ENCODE measurements at regions not wholly inside any gene's neighbourhood (a gene's known extent, or its start where the extent isn't known, plus 50 kb on each side); places are given as distances from the start of the nearest gene placed in this dataset.
A peak's percentile ranks its signal among the peaks of the same experiment; 100 is the strongest.
"Not testable (repeated sequence)": the region's sequence is repeated elsewhere in the genome, so short reads cannot be mapped to it uniquely, and the experiment has no call there.

DNA sequence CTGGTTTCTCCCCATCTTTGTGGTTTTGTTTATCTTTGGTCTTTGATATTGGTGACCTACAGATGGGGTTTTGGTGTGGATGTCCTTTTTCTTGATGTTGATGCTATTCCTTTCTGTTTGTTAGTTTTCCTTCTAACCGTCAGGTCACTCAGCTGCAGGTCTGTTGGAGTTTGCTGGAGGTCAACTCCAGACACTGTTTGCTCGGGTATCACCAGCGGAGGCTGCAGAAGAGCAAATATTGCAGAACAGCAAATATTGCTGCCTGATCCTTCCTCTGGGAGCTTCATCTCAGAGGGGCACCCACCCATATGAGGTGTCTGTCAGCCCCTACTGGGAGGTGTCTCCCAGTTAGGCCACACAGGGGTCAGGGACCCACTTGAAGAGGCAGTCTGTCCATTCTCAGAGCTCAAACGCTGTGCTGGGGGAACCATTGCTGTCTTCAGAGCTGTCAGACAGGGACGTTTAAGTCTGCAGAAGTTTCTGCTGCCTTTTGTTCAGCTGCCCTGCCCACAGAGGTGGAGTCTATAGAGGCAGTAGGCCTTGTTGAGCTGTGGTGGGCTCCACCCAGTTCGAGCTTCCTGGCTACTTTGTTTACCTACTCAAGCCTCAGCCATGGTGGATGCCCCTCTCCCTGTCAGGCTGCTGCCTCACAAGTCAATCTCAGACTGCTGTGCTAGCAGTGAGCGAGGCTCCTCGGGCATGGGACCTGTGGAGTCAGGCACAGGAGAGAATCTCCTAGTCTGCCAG, 94.8 kb upstream of the BNIP2 start:
- DNase-seq; H3K27ac Mint-ChIP-seq; H3K36me3 Mint-ChIP-seq; ATAC-seq; H3K9me3 Mint-ChIP-seq (ENCODE audit: low read depth); CTCF ChIA-PET; H3K4me3 Mint-ChIP-seq: not testable (repeated sequence)
- peaks cover 12% of the 10 kb centered on the region for H3K4me1 Mint-ChIP-seq
- H3K27me3 Mint-ChIP-seq: peaks cover 13% of the 10 kb centered on the region

DNA sequence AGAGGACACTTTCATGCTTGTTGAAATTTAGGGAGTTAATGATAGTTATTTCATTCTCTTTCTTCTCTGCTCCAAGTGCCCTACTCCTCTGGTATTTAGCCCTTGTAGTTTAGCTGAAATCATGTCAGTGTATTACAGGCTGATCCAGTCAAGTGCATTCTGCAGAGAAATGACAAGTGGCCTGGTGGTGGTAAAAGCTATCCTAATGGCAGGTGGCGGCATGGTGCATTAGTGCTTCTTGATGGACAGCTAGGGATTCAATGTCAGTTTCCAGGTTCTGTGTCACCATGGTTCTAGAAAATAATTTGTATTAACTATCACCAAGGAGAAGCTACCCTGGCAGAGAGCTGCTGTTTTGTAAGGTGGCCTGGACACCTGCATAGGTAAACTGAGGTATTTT, 90.0 kb upstream of the BNIP2 start:
- Mint-ChIP-seq H3K27me3 (peaks cover 13% of the 10 kb centered on the region), H3K4me1 (peaks cover 4% of the 10 kb centered on the region), H3K4me3 (no peak overlapping the region), H3K36me3 (no peaks in the 10 kb centered on the region), H3K9me3 (ENCODE audit: low read depth) (no peaks in the 10 kb centered on the region), H3K27ac (no peak overlapping the region)
- DNase-seq (no peak), ATAC-seq (no peak)
- CTCF ChIA-PET: no interaction called here

DNA sequence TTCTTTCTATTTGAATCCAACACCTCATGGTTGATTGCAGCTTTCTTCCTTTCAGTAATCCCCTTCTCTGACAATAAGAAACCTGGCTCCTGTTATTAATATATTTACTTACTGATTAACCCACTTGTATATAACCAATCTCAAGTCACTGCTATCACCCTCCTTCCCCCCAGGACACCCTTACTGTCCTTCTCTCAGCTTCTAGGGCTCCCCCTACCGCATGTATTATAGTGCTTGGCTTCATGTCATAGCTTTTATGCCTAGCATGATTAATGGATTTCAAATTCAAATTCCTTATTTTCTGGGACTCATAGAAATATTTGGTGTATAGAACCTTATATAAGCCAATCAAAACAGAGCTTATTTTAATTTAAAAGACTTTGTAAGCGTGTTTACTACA, 75.7 kb upstream of the BNIP2 start:
- no peaks in the 10 kb centered on the region for H3K9me3 Mint-ChIP-seq (ENCODE audit: low read depth)
- CTCF ChIA-PET: interaction anchor here (0.9 to 1.2 kb wide), 3 partner anchors 13 to 39 kb away, joined by 3 read pairs; no protein-coding TSS in a partner anchor
- no peaks in the 10 kb centered on the region for H3K36me3 Mint-ChIP-seq
- peaks cover 13% of the 10 kb centered on the region for H3K27me3 Mint-ChIP-seq
- no peak overlapping the region for H3K4me3 Mint-ChIP-seq
- no peak for DNase-seq
- no peak overlapping the region for H3K27ac Mint-ChIP-seq
- peaks cover 2% of the 10 kb centered on the region for H3K4me1 Mint-ChIP-seq
- ATAC-seq: no peak

DNA sequence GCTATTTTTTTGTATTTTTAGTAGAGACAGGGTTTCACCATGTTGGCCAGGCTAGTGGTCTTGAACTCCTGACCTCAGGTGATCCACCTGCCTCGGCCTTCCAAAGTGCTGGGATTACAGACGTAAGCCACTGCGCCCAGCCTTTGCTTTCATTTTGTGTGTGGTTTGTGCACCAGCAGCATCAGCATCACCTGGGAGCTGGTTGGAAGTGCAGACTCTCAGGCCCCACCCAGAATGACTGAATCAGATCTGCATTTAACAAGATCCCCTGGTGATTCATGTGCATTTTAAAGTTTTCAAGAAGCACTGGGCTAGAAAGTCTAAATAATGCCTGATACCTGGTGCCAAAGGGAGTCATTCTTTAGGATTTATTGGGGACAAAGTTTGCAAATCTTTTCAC, 73.4 kb upstream of the BNIP2 start:
- peaks cover 2% of the 10 kb centered on the region for H3K4me1 Mint-ChIP-seq
- no peaks in the 10 kb centered on the region for H3K9me3 Mint-ChIP-seq (ENCODE audit: low read depth)
- no peak for ATAC-seq
- no peaks in the 10 kb centered on the region for H3K36me3 Mint-ChIP-seq
- H3K27ac Mint-ChIP-seq: no peak overlapping the region
- no peak overlapping the region for H3K4me3 Mint-ChIP-seq
- H3K27me3 Mint-ChIP-seq: peaks cover 8% of the 10 kb centered on the region
- no peak for DNase-seq
- CTCF ChIA-PET: interaction anchor here (0.8 kb wide), 1 partner anchor 564 kb away, joined by 3 read pairs; no protein-coding TSS in a partner anchor

DNA sequence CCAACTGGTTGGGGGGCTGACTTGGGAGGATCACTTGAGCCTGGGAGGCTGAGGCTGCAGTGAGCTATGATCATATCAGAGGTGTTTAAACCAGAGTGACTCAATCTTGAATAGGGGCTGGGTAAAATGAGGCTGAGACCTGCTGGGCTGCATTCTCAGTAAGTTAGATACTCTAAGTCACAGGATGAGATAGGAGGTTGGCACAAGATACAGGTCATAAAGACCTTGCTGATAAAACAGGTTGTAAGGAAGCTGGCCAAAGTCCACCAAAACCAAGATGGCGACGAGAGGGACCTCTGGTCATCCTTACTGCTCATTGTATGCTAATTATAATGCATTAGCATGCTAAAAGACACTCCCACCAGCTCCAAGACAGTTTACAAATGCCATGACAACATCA, 71.1 kb upstream of the BNIP2 start:
- CTCF ChIA-PET: interaction anchor here (1.4 kb wide), 1 partner anchor 9 kb away, joined by 4 read pairs; no protein-coding TSS in a partner anchor
- H3K36me3 Mint-ChIP-seq; H3K4me3 Mint-ChIP-seq; H3K4me1 Mint-ChIP-seq; H3K27ac Mint-ChIP-seq; DNase-seq; H3K9me3 Mint-ChIP-seq (ENCODE audit: low read depth); ATAC-seq: not testable (repeated sequence)
- peaks cover 13% of the 10 kb centered on the region for H3K27me3 Mint-ChIP-seq

DNA sequence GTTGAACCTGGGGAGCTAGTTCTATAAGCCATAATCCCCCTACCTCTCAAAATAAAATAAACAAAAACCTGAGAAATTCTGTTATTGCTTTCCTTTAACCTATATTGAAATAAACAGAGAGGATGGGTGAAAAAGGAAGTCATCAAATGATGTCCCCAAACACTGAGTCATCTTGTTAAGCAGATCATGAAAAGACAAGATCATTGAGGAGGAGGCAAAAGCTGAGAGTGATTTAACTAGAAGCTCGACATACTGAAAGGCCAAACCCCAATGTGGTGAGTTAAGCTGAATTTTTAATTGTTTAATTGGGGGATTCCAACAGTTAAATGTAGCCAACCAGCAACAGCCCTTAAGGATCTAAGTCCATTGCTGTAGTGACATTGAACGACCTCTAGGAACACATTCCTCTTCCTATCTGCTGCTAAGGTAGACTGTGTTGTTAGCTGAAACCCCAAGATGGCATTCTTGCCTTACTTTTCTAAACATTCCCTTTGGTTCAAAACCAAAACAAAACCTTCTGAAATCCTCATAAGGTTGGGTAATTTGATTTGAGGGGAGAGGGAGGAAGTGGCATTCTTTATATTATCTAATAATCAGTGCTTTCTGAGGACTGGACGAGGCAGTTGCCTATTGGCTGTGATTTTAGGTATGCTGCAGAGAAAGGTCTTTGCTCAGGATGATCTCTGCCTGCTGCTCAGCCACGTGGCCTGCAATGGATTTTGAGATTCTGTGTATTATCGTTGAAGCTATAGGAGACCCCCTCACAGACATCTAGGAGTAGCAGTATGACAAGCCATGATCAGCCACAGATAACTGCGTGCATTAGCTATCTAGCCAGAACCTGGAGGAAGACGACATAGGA, 62.7 kb upstream of the BNIP2 start:
- Mint-ChIP-seq H3K4me1 (peaks cover 10% of the 10 kb centered on the region), H3K36me3 (no peaks in the 10 kb centered on the region), H3K27ac (no peak overlapping the region), H3K27me3 (peaks cover 24% of the 10 kb centered on the region), H3K4me3 (no peak overlapping the region), H3K9me3 (ENCODE audit: low read depth) (no peaks in the 10 kb centered on the region)
- ATAC-seq (peak; percentile 84), DNase-seq (no peak)
- CTCF ChIA-PET: interaction anchor here (0.7 to 4.2 kb wide), 20 partner anchors 8 to 575 kb away, joined by 3 to 15 read pairs (median 4); no protein-coding TSS in a partner anchor

DNA sequence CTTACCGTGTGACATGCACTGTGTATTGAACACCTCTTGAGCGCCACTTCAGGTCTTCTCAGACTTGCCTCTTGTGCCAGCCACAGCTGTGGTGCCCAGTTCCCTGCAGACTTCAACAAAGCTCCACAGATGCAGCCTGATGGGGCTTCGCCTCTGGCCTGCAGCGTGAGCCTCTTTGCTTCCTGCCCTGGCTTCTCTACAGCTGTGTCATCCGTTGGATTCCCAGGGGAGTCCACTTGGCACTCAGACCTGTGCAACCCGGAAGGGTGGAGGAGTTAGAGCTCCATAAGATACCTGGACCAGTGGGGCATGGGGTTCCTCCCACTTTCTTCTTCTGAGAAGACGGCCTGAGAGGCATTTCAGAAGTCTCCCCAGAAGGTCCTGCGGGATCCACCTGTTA, 57.7 kb upstream of the BNIP2 start:
- CTCF ChIA-PET: interaction anchor here (1.6 kb wide), 1 partner anchor 22 kb away, joined by 3 read pairs; no protein-coding TSS in a partner anchor
- Mint-ChIP-seq H3K4me3 (no peak overlapping the region), H3K27me3 (peaks cover 40% of the 10 kb centered on the region)

DNA sequence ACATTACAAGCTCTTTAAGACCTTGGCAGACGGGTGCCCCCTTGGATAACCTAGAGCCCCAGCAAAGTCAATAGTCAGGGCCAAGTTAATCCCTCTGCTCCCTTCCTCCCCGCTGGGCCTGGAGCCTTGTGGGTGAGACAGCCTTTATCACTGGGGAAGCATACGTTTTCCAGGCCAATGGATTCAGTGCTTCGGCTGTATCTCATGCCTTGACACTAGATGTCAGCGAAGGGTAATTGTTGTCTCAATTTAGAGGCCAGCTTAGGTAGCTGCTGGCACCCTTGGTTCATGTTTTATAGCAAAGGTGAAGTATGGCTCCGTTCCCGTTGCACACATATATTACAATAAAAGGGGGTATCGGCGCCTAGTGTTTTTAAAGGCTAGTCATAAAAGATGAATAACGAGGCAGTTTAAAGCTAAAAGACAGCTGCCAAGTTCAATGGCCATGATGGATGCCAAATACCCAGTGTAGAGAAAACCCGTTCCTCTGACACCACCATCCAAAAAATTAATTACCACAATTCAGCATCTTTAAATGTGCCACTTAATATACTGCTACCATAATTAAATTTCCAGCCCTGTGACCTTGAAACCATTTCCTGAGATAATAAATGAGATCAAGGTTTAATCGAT, 52.3 kb upstream of the BNIP2 start:
- Mint-ChIP-seq H3K36me3 (no peaks in the 10 kb centered on the region), H3K27ac (no peak overlapping the region), H3K27me3 (peaks cover 23% of the 10 kb centered on the region), H3K4me3 (no peak overlapping the region), H3K9me3 (ENCODE audit: low read depth) (peaks cover 7% of the 10 kb centered on the region), H3K4me1 (no peaks in the 10 kb centered on the region)
- ATAC-seq (no peak), DNase-seq (no peak)
- CTCF ChIA-PET: interaction anchor here (0.6 to 2.7 kb wide), 12 partner anchors 10 to 657 kb away, joined by 3 to 18 read pairs (median 4); partner anchors contain the start of gene ANXA2

More for the DNA sequence above, 57.7 kb upstream of the BNIP2 start:
- Mint-ChIP-seq H3K36me3 (no peaks in the 10 kb centered on the region), H3K9me3 (ENCODE audit: low read depth) (peaks cover 7% of the 10 kb centered on the region), H3K27ac (no peak overlapping the region), H3K4me1 (peaks cover 6% of the 10 kb centered on the region)
- no peak for DNase-seq
- ATAC-seq: no peak

DNA sequence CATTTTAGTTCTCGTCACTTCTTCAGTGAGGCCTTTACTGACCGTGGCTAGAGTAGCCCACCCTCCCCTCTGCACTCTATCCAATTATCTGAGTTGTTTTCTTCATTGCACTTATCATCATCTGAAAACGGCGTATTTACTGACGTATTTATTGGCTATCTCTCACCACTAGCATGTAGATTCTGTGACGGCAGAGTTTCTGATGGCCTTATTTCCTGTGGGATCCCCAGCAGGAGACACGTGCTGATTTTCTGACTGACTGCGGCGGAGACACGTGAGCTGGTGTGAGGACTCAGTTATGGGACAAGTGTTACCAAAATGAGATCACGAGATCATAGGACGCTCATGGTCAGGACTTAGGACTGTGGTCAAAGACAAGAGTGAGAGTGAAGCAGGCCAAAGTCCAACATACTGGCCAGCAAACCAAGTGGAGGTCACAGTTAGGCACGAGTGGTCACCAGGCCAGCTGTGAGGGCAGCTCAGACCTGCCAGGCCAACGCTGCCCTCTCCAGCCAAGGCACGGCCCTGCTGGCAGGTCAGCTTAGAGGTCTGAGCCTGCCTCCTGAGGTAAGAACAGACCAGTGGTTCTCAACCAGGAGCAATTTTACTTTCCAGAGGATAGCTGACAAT, 50.6 kb upstream of the BNIP2 start:
- Mint-ChIP-seq H3K27me3 (peaks cover 21% of the 10 kb centered on the region), H3K9me3 (ENCODE audit: low read depth) (peaks cover 7% of the 10 kb centered on the region), H3K4me3 (no peak overlapping the region), H3K36me3 (no peaks in the 10 kb centered on the region), H3K27ac (no peak overlapping the region), H3K4me1 (no peaks in the 10 kb centered on the region)
- DNase-seq (no peak), ATAC-seq (no peak)
- CTCF ChIA-PET: interaction anchor here (1.5 kb wide), 1 partner anchor 15 kb away, joined by 5 read pairs; no protein-coding TSS in a partner anchor

Data from activated CD8-positive, alpha-beta memory T cell treated with anti-CD3 and anti-CD28 coated beads, Interleukin-2, amount 10 ng/mL, durations not matched to agents 7 days and 5 days (primary cell).